ENCODE measurements at regions not wholly inside any gene's neighbourhood (a gene's known extent, or its start where the extent isn't known, plus 50 kb on each side); places are given as distances from the start of the nearest gene placed in this dataset.

- H3K4me2 ChIP-seq: no peak overlapping the region
- no peak for DNase-seq
- H4K20me1 ChIP-seq (ENCODE audit: insufficient read depth): no peaks in the 10 kb centered on the region; the same call in 1 of the 2 replicates
- H3K4me3 ChIP-seq: no peak overlapping the region
- H3K4me1 ChIP-seq (replicated peaks; ENCODE audit: insufficient read depth): no peaks in the 10 kb centered on the region
- TF ChIP-seq EZH2 (IDR thresholded peaks at IDR 0.05; ENCODE audit: low read depth): no peak
- TF ChIP-seq, protein P1, sequence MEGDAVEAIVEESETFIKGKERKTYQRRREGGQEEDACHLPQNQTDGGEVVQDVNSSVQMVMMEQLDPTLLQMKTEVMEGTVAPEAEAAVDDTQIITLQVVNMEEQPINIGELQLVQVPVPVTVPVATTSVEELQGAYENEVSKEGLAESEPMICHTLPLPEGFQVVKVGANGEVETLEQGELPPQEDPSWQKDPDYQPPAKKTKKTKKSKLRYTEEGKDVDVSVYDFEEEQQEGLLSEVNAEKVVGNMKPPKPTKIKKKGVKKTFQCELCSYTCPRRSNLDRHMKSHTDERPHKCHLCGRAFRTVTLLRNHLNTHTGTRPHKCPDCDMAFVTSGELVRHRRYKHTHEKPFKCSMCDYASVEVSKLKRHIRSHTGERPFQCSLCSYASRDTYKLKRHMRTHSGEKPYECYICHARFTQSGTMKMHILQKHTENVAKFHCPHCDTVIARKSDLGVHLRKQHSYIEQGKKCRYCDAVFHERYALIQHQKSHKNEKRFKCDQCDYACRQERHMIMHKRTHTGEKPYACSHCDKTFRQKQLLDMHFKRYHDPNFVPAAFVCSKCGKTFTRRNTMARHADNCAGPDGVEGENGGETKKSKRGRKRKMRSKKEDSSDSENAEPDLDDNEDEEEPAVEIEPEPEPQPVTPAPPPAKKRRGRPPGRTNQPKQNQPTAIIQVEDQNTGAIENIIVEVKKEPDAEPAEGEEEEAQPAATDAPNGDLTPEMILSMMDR (conservative IDR thresholded peaks at IDR 0.05): no peak
- H3K27me3 ChIP-seq (ENCODE audit: insufficient read depth, low read depth): peaks cover 38% of the 10 kb centered on the region
- H3K79me2 ChIP-seq (ENCODE audit: low read depth): no peaks in the 10 kb centered on the region
- 0 out of 2 replicates have a peak, but pooled peaks cover 4% of the 10 kb centered on the region for H3K9me2 ChIP-seq (ENCODE audit: insufficient read depth)
- H3K36me3 ChIP-seq (ENCODE audit: low read depth): no peaks in the 10 kb centered on the region
- POLR2A ChIA-PET (ENCODE audit: unreplicated experiment): no interaction called here
- no peaks in the 10 kb centered on the region; the same call in 1 of the 2 replicates for H3K9me3 ChIP-seq (ENCODE audit: insufficient read depth, low read depth)
- CTCF ChIA-PET: no interaction called here
- no peaks in the 10 kb centered on the region for H3F3A ChIP-seq (ENCODE audit: insufficient read depth, low read depth)
- no peak overlapping the region for H2AFZ ChIP-seq
- intact Hi-C loops (cut with micrococcal nuclease; ENCODE audit: unreplicated experiment): no loop called here
- H3K27ac ChIP-seq: no peak overlapping the region
- BruUV-seq (replicated peaks): no TSS peak
Measured at GRCh38 chr1:209143916-209144315, 439.6 kb upstream of the CAMK1G start.

- no peaks in the 10 kb centered on the region for H3K4me1 ChIP-seq (replicated peaks; ENCODE audit: insufficient read depth)
- BruUV-seq (replicated peaks): no TSS peak
- POLR2A ChIA-PET (ENCODE audit: unreplicated experiment): no interaction called here
- H3K9me2 ChIP-seq (ENCODE audit: insufficient read depth): 0 out of 2 replicates have a peak, but pooled peaks cover 4% of the 10 kb centered on the region
- H2AFZ ChIP-seq: no peak overlapping the region
- no peak for TF ChIP-seq EZH2 (IDR thresholded peaks at IDR 0.05; ENCODE audit: low read depth)
- TF ChIP-seq, protein P1 (conservative IDR thresholded peaks at IDR 0.05): no peak
- no peak overlapping the region for H3K4me2 ChIP-seq
- no peaks in the 10 kb centered on the region; the same call in 1 of the 2 replicates for H3K9me3 ChIP-seq (ENCODE audit: insufficient read depth, low read depth)
- no peaks in the 10 kb centered on the region for H3K79me2 ChIP-seq (ENCODE audit: low read depth)
- no peak overlapping the region for H3K27ac ChIP-seq
- no peaks in the 10 kb centered on the region; the same call in 1 of the 2 replicates for H4K20me1 ChIP-seq (ENCODE audit: insufficient read depth)
- no peaks in the 10 kb centered on the region for H3K36me3 ChIP-seq (ENCODE audit: low read depth)
- intact Hi-C loops (cut with micrococcal nuclease; ENCODE audit: unreplicated experiment): no loop called here
- peaks cover 23% of the 10 kb centered on the region for H3K27me3 ChIP-seq (ENCODE audit: insufficient read depth, low read depth)
- no peak overlapping the region for H3K4me3 ChIP-seq
- peak in 1 of 2 experiments; percentile 3 for DNase-seq
- CTCF ChIA-PET: no interaction called here
- no peaks in the 10 kb centered on the region for H3F3A ChIP-seq (ENCODE audit: insufficient read depth, low read depth)
Measured at GRCh38 chr1:209150114-209150513, 433.4 kb upstream of the CAMK1G start.

DNA sequence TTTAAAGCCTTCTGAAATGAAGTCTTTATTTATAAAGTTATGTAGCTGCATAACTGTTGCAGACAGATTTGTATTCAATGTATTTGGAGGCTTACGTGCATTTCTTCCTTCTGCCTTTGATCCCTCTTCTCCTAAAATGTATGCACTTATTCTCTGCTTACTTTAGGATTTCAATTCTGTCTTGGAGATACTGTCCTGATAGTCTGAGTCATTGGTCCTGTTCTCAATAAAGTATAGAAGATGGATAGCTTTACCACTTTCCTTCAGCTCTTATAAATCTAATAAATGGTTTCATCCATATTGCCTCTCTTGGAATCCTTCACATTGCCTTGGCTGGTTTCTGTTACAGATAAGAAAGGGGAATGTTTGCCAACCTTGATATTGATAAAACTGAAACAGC is 430.1 kb upstream of the CAMK1G start:
- ChIA-PET POLR2A (ENCODE audit: unreplicated experiment) (no interaction called here), CTCF (interaction anchor here (0.6 kb wide), 1 partner anchor 201 kb away, joined by 3 read pairs; no protein-coding TSS in a partner anchor)
- Histone ChIP-seq H4K20me1 (ENCODE audit: insufficient read depth) (no peaks in the 10 kb centered on the region; the same call in 1 of the 2 replicates), H3K79me2 (ENCODE audit: low read depth) (no peaks in the 10 kb centered on the region), H3K27me3 (ENCODE audit: insufficient read depth, low read depth) (peaks cover 31% of the 10 kb centered on the region), H3K36me3 (ENCODE audit: low read depth) (no peaks in the 10 kb centered on the region), H3K4me2 (no peak overlapping the region), H3K9me3 (ENCODE audit: insufficient read depth, low read depth) (no peaks in the 10 kb centered on the region), H3K4me3 (no peak overlapping the region), H2AFZ (no peak overlapping the region), H3K9me2 (ENCODE audit: insufficient read depth) (no peaks in the 10 kb centered on the region), H3K4me1 (replicated peaks; ENCODE audit: insufficient read depth) (no peaks in the 10 kb centered on the region), H3K27ac (no peak overlapping the region), H3F3A (ENCODE audit: insufficient read depth, low read depth) (no peaks in the 10 kb centered on the region)
- intact Hi-C loops (cut with micrococcal nuclease; ENCODE audit: unreplicated experiment): no loop called here
- DNase-seq: no peak
- TF ChIP-seq EZH2 (IDR thresholded peaks at IDR 0.05; ENCODE audit: low read depth): no peak
- TF ChIP-seq, protein P1 (conservative IDR thresholded peaks at IDR 0.05): no peak
- BruUV-seq (replicated peaks): no TSS peak

Data from PC-9 (cell line).